Activated CD4-positive, alpha-beta T cell treated with anti-CD3 and anti-CD28 coated beads, Interleukin-2, amount 10 ng/mL, durations not matched to agents 24 days and 14 days (primary cell): ENCODE measurements at regions not wholly inside any gene's neighbourhood (a gene's known extent, or its start where the extent isn't known, plus 50 kb on each side); places are given as distances from the start of the nearest gene placed in this dataset.

Experiments
- DNase-seq: peaks from one replicate; pipeline ENCODE4 v3.0.0; 2022
- H3K27ac Mint-ChIP-seq: one replicate; pipeline ENCODE4 v1.8.0; 2022; ENCODE audit warnings: mild to moderate bottlenecking, mixed read lengths
- H3K27me3 Mint-ChIP-seq: one replicate; pipeline ENCODE4 v1.8.0; 2022; ENCODE audit warnings: mixed read lengths
- H3K36me3 Mint-ChIP-seq: one replicate; pipeline ENCODE4 v1.8.0; 2022; ENCODE audit warnings: low read depth, mild to moderate bottlenecking, mixed read lengths
- H3K4me1 Mint-ChIP-seq: one replicate; pipeline ENCODE4 v1.8.0; 2021; ENCODE audit warnings: mixed read lengths
- H3K4me3 Mint-ChIP-seq: one replicate; pipeline ENCODE4 v1.8.0; 2022; ENCODE audit warnings: mild to moderate bottlenecking, moderate library complexity, mixed read lengths
- H3K9me3 Mint-ChIP-seq: one replicate; pipeline ENCODE4 v1.8.0; 2021; ENCODE audit warnings: mixed read lengths
- intact Hi-C: fragments of 100-400 bp; cut with micrococcal nuclease; formaldehyde crosslinking; loops from one replicate; pipeline ENCODE4 v1.15.1; 2023

DNA sequence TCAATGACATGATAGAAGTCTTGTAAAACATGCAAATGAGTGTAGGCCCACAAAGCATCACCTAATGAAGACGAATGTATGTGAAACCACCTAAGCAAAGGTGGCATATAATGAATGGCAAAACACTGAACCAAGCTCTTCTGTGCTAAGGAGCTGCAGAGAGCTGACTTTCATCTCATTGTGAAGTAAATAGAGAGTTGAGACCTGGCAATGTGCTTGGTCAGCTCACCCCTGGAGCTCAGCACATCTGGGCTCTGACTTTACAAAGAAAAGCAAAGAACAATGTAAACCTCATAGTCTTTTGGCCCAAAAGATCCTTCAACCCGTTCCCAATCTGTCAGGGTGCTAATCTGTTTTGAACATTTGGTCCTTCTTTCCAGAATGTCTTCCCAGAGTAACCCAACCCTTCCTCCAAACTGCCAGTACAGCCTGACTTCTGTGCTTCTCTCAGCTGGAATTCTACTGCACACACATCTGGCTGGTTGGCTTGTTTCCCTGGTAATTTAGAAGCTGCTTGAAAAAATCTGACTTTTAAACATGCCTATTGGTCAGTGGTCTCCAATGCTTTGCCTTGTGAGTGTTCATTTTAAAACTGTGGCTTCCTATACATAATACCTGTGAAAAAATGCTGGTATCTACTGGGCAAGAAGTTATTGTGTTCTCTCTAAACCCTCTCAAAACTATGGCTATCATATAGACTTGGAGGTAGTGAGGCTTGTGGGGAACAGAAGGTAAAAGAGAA, 101.7 kb downstream of the CD200R1L start:
- Mint-ChIP-seq H3K4me3 (no peak overlapping the region), H3K9me3 (peaks cover 3% of the 10 kb centered on the region), H3K27me3 (no peaks in the 10 kb centered on the region), H3K27ac (no peak overlapping the region), H3K4me1 (peaks cover 33% of the 10 kb centered on the region), H3K36me3 (no peaks in the 10 kb centered on the region)
- DNase-seq, result peak; percentile 45
- intact Hi-C loops, result no loop called here

DNA sequence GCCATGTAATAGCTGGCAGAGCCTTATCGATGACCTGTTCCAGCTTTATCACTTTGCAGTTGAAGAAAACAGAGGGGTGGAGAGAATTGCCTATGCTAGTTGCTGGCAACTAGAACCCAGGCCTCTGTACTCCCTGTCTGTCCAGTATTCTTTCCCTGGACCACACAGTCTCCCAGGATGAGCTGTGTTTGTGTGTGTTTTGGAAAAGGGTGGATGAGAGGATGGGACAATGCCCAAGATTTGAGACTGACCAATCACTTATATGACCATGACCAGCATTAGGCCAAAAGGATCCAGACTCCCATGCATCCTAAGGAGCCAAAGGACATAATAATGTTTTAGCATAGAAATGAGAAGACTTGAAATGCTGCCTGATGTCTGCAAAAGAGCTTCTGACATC, 102.6 kb downstream of the CD200R1L start:
- H3K27ac Mint-ChIP-seq, result no peak overlapping the region
- H3K27me3 Mint-ChIP-seq, result no peaks in the 10 kb centered on the region
- intact Hi-C loops, result no loop called here
- peaks cover 42% of the 10 kb centered on the region for H3K4me1 Mint-ChIP-seq
- H3K9me3 Mint-ChIP-seq, result peaks cover 3% of the 10 kb centered on the region
- H3K36me3 Mint-ChIP-seq, result no peaks in the 10 kb centered on the region
- peak; percentile 41 for DNase-seq
- no peak overlapping the region for H3K4me3 Mint-ChIP-seq

DNA sequence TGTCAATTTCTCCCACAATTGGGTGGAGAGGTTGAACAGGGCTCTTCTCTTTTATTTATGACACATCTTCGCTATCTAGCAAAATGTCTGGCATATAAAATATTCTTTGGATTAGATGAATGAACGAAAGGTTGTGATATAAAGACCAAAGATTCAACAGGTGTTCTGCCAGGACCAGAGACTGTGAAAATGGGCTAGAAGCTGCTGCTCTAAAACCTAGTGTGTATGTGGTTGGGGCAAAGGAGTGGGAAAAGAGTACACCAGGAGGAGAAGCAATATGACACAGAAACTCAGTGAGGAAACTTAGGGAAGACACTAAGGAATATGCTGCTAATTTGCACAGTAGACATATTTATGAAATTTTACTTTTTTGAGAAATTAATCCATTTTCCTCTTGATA, 102.0 kb upstream of the CCDC80 start:
- peak; percentile 25 for DNase-seq
- Mint-ChIP-seq H3K27ac (no peak overlapping the region), H3K27me3 (no peaks in the 10 kb centered on the region), H3K36me3 (no peaks in the 10 kb centered on the region), H3K4me1 (peaks cover 43% of the 10 kb centered on the region), H3K4me3 (no peak overlapping the region), H3K9me3 (peaks cover 3% of the 10 kb centered on the region)
- intact Hi-C loops, result no loop called here

DNA sequence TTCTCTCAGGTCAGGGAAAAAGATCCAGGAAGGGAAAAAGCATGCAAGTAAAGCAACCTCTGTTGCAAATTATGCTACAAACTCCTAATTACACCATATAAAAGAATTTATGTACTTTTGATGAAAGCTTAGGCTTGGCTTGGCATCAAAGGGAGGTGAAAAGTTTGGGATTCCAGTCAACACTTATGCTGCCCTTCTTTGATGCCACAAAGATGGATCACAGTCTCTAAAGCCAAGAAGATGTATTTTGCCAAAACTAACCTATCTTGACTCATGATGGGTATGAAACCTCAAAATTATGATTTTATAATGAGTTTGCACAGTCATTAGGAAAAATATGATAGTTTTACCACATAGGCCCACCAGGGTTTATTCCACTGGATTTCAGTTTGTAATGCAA, 101.0 kb upstream of the CCDC80 start:
- H3K9me3 Mint-ChIP-seq, result peaks cover 3% of the 10 kb centered on the region
- peaks cover 47% of the 10 kb centered on the region for H3K4me1 Mint-ChIP-seq
- no peaks in the 10 kb centered on the region for H3K36me3 Mint-ChIP-seq
- H3K27ac Mint-ChIP-seq, result no peak overlapping the region
- H3K27me3 Mint-ChIP-seq, result no peaks in the 10 kb centered on the region
- intact Hi-C loops, result no loop called here
- peak; percentile 24 for DNase-seq
- H3K4me3 Mint-ChIP-seq, result no peak overlapping the region

DNA sequence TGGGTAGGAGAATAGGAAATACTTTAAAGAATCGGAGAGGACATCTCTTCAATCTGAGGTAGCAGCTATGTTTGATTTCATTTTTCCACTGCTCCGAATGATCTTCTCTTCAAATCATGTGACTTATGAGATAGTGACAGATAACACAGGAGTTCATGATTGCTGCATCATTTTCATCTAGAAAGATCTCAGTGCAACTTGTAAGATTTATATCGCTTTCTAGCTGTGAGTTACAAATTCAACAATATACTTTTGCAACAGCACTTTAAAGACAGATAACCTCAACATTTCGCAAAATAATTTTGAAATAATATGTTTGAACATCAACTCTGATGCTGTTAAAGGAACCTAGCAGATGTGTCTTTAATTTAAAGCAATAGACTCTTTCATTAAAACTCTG, 99.9 kb upstream of the CCDC80 start:
- Mint-ChIP-seq H3K27ac (peak overlapping the region; percentile 36), H3K4me3 (no peak overlapping the region), H3K9me3 (peaks cover 3% of the 10 kb centered on the region), H3K4me1 (peaks cover 57% of the 10 kb centered on the region), H3K27me3 (no peaks in the 10 kb centered on the region), H3K36me3 (no peaks in the 10 kb centered on the region)
- DNase-seq, result no peak
- intact Hi-C loops, result no loop called here

DNA sequence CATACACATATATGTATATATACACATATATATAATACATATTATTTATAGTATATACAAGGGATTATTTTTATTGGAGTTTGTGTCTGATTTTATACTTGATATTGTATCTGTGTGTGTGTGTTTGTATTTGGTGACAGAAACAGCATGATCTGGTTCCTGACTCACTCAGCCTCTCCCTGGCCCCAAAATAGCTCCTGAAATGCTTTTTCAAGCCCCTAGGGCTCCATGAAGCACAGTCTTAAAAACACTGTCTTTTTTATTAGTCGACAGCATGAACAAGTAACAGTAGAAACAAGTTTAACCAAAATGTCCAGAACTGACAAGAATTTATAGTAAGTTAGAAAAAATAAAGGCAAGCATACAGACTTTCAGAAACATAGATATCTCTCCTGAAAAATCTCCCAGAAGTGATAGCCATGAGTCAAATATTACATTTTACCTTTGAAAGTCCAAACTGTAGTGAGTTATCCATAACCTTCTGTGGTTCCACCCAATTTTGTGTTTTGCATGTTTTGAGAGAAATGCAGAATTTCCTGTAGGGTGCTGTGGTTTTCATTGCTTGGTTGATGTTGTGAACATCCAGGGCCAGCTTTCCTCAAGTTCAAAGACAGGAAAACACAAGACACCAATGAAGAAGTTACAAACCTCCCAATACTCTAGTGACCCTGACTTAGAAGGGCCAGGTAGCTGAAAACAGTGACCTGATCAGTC, 98.5 kb upstream of the CCDC80 start:
- Mint-ChIP-seq H3K9me3 (peaks cover 3% of the 10 kb centered on the region), H3K4me1 (peaks cover 55% of the 10 kb centered on the region), H3K27ac (peak overlapping the region; percentile 43), H3K4me3 (peak overlapping the region; percentile 59), H3K36me3 (no peaks in the 10 kb centered on the region), H3K27me3 (no peaks in the 10 kb centered on the region)
- peak; percentile 69 for DNase-seq
- intact Hi-C loops, result loop anchor here (1.0 to 10.0 kb wide), 6 partner anchors 33 to 545 kb away; no protein-coding TSS in a partner anchor

DNA sequence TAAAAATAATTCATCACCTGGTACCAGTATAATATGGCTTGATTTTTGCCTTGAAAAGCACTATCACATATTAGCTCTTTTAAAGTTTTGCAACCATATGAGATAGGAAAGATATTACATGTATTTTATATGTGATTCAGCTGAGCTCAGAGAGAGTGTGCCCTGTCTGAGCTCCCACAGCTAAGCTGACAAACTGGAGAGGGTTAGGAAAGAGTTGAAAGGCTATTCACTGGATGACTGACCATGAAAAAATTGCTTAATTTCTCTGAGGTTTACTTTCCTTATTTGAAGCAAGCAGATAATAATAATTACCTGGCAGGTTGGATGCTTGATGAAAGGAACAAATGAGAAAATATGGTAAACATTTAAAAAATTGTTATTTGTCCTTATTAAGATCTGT, 97.4 kb upstream of the CCDC80 start:
- Mint-ChIP-seq H3K27ac (no peak overlapping the region), H3K27me3 (no peaks in the 10 kb centered on the region), H3K4me3 (no peak overlapping the region), H3K9me3 (peaks cover 3% of the 10 kb centered on the region), H3K4me1 (peaks cover 55% of the 10 kb centered on the region), H3K36me3 (no peaks in the 10 kb centered on the region)
- DNase-seq, result no peak
- intact Hi-C loops, result loop anchor here (5.0 to 10.0 kb wide), 5 partner anchors 34 to 546 kb away; no protein-coding TSS in a partner anchor

DNA sequence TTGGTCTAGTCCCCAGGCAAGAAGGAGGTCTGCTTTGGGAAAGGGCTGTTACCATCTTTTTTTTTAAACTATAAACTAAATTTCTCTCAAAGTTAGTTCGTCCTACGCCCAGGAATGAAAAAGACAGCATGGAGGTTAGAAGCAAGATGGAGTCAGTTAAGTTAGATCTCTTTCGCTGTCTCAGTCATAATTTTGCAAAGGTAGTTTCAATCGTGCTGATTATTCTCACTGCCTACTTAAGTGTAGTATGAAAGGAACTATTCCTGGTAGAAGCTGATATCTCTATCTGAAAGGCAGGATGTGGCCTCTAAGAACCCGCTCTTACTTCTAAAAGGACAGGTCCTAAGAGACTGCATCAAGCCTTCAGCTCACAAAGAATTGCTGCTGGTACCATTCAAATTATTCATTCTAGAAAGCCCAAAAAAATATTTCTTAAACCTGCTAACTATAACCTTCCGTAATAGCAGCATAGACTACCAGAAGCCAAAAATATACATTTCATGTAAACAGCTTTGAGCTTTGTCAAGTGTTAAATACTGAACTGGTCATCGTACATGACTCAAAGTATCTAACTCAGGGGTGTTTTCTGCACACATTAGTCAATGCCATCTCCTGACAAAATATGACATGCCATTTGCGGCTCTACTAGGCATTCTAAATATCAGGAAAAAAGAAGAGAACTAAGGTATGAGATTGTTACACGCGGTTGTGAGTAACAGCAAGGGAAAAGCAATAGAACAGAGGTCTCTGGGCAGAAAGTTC, 96.0 kb upstream of the CCDC80 start:
- Mint-ChIP-seq H3K4me3 (peak overlapping the region; percentile 28), H3K9me3 (peaks cover 3% of the 10 kb centered on the region), H3K27me3 (no peaks in the 10 kb centered on the region), H3K27ac (peak overlapping the region; percentile 79), H3K4me1 (peaks cover 53% of the 10 kb centered on the region), H3K36me3 (no peaks in the 10 kb centered on the region)
- intact Hi-C loops, result loop anchor here (2.0 to 10.0 kb wide), 6 partner anchors 35 to 548 kb away; no protein-coding TSS in a partner anchor
- peak; percentile 74 for DNase-seq

DNA sequence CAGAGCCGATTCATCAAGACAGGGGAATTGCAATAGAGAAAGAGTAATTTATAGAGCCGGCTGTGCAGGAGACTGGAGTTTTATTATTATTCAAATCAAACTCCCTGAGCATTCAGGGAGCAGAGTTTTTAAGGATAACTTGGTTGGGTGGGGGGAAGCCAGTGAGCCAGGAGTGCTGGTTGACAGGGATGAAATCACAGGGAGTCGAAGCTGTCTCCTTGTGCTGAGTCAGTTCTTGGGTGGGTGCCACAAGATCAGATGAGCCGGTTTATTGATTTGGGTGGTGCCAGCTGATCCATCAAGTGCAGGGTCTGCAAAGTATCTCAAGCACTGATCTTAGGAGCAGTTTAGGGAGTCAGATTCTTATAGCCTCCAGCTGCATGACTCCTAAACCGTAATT, 95.4 kb upstream of the CCDC80 start:
- no peak overlapping the region for H3K4me3 Mint-ChIP-seq
- H3K36me3 Mint-ChIP-seq, result no peaks in the 10 kb centered on the region

DNA sequence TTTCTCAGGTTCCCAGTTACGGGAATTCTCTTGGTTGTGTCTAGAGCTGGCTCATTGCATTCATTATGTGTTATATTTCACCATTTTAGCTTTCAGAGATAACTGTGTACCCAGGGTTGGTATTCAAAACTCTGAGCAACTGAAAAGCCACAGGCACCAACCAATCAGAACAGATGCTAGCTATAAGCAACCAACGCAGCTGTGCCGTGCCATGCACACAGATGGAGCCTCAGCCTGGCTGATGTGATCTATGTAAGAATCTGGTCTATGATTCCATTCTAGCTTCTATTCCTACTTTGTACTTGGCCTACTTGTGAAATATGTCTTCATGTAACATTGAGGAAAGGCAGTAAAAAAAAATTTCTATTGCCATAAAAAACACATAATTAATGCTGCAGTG, 95.0 kb upstream of the CCDC80 start:
- no peak for DNase-seq
- H3K27ac Mint-ChIP-seq, result no peak overlapping the region
- intact Hi-C loops, result loop anchor here (2.0 to 10.0 kb wide), 7 partner anchors 36 to 549 kb away; no protein-coding TSS in a partner anchor
- H3K9me3 Mint-ChIP-seq, result no peaks in the 10 kb centered on the region
- no peaks in the 10 kb centered on the region for H3K36me3 Mint-ChIP-seq
- H3K4me3 Mint-ChIP-seq, result no peak overlapping the region
- peaks cover 53% of the 10 kb centered on the region for H3K4me1 Mint-ChIP-seq
- H3K27me3 Mint-ChIP-seq, result no peaks in the 10 kb centered on the region

More for the DNA sequence above, 95.4 kb upstream of the CCDC80 start:
- intact Hi-C loops, result loop anchor here (2.0 to 10.0 kb wide), 6 partner anchors 36 to 548 kb away; no protein-coding TSS in a partner anchor
- DNase-seq, result no peak
- Mint-ChIP-seq H3K27ac (peak overlapping the region; percentile 79), H3K9me3 (no peaks in the 10 kb centered on the region), H3K4me1 (peaks cover 55% of the 10 kb centered on the region), H3K27me3 (no peaks in the 10 kb centered on the region)

DNA sequence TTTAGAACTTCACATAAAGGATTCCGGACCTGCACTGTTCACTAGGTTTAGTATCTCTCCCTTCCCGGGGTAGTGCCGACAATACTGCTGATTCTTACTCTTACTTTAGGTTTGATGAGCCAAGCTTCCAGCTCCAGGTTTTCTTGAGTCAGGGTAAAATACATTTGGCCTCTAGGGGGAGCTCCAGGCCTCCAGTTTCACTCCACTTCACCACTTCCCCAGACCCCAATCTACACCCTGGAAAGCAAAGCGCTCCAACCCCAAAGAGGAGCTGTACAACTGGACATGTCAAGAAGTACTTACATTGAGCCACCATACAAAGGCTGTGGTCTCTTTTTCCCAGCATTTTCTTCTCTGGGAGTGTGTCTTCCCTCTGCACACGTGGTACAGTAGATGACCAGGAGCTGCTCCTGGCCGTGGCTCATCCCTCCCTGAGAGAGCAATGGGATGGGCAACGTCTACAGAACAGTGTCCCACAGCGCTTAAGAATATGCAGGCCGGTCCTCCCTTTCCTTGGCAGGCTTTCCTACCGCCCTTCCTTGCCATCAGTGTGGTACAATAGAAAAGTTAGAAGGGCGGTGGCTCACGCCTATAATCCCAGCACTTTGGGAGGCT, 93.9 kb upstream of the CCDC80 start:
- DNase-seq, result peak; percentile 90
- H3K27me3 Mint-ChIP-seq, result no peaks in the 10 kb centered on the region
- no peaks in the 10 kb centered on the region for H3K9me3 Mint-ChIP-seq
- intact Hi-C loops, result loop anchor here (1.0 to 10.0 kb wide), 8 partner anchors 37 to 550 kb away; no protein-coding TSS in a partner anchor
- peaks cover 42% of the 10 kb centered on the region for H3K4me1 Mint-ChIP-seq
- no peak overlapping the region for H3K4me3 Mint-ChIP-seq
- H3K36me3 Mint-ChIP-seq, result no peaks in the 10 kb centered on the region
- no peak overlapping the region for H3K27ac Mint-ChIP-seq

DNA sequence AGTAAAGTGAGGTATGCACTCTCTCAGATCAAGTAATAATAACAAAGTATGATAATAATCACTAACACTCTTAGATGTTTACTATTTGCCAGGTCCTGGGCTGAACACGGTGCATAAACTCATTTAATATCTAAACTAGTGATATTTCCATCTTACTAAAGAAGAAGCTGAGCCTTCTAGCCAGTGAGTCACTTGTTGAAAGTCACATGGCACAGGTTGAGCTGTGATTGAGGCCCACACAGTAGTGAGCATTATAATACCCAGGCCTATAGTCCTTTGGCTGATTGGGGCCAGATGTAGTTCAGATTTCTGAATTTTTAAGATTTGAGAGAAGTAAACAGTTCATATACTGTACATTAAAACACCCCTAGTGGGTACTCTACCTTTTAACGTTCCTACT, 93.2 kb upstream of the CCDC80 start:
- H3K27ac Mint-ChIP-seq, result no peak overlapping the region

DNA sequence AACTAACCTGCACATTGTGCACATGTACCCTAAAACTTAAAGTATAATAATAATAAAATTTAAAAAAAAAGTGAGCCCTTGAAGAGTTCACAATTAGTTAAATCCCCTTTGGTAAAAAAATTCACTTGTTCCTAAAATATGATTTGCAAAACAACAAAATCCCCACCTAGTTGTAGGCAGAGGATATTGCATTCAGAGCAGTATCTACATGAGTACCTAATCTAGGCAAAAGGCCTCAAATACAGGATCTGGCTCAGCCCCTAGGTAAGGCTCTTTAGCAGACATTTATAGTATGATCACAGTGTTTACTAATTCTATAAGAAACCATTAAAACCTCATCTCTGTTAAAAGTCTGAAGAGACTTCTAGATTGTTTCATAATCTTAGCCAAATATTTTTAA, 89.3 kb upstream of the CCDC80 start:
- Mint-ChIP-seq H3K4me3 (no peak overlapping the region), H3K9me3 (no peaks in the 10 kb centered on the region), H3K27ac (no peak overlapping the region), H3K4me1 (peaks cover 7% of the 10 kb centered on the region), H3K27me3 (peaks cover 2% of the 10 kb centered on the region), H3K36me3 (no peaks in the 10 kb centered on the region)
- no peak for DNase-seq
- intact Hi-C loops, result loop anchor here (10.0 kb wide), 1 partner anchor 555 kb away; no protein-coding TSS in a partner anchor

More for the DNA sequence above, 93.2 kb upstream of the CCDC80 start:
- no peaks in the 10 kb centered on the region for H3K27me3 Mint-ChIP-seq
- no peak overlapping the region for H3K4me3 Mint-ChIP-seq
- H3K4me1 Mint-ChIP-seq, result peaks cover 35% of the 10 kb centered on the region
- peak; percentile 25 for DNase-seq
- intact Hi-C loops, result loop anchor here (1.0 to 10.0 kb wide), 4 partner anchors 91 to 551 kb away; no protein-coding TSS in a partner anchor
- H3K36me3 Mint-ChIP-seq, result no peaks in the 10 kb centered on the region
- no peaks in the 10 kb centered on the region for H3K9me3 Mint-ChIP-seq
